SK-N-SH treated with all-trans-retinoic acid at 6 μM for 48 hours (cell line): ENCODE measurements at regions not wholly inside any gene's neighbourhood (a gene's known extent, or its start where the extent isn't known, plus 50 kb on each side); places are given as distances from the start of the nearest gene placed in this dataset.

Experiments
- ARNTL ChIP-seq: fragments of 450-650 bp; formaldehyde crosslinking; IDR thresholded peaks from 2 replicates; pipeline ENCODE4 v1.5.0; 2020; ENCODE audit warnings: low read depth, mild to moderate bottlenecking, moderate library complexity, borderline replicate concordance
- ISL1 ChIP-seq: fragments of 250-450 bp; sonication (Bioruptor Pico); IDR thresholded peaks from 2 replicates; pipeline ENCODE4 v2.1.2; 2022; ENCODE audit warnings: mild to moderate bottlenecking, moderate library complexity
- OSR1 ChIP-seq: fragments of 250-450 bp; sonication (Bioruptor Pico); IDR thresholded peaks from 2 replicates; pipeline ENCODE4 v1.8.0; 2022; ENCODE audit warnings: moderate library complexity, mild to moderate bottlenecking, inconsistent platforms
- PPARA ChIP-seq: fragments of 250-450 bp; sonication (Bioruptor Pico); IDR thresholded peaks from 2 replicates; pipeline ENCODE4 v1.5.0; 2020; ENCODE audit warnings: mild to moderate bottlenecking, borderline replicate concordance
- TOX ChIP-seq: fragments of 250-450 bp; sonication (Bioruptor Pico); IDR thresholded peaks from 2 replicates; pipeline ENCODE4 v1.8.0; 2021; ENCODE audit warnings: mild to moderate bottlenecking, moderate library complexity, borderline replicate concordance
- ZFP3 ChIP-seq: fragments of 250-450 bp; sonication (Bioruptor Pico); IDR thresholded peaks from 2 replicates; pipeline ENCODE4 v1.5.0; 2020; ENCODE audit warnings: mild to moderate bottlenecking, moderate library complexity
- ZFP30 ChIP-seq: fragments of 450-650 bp; formaldehyde crosslinking; IDR thresholded peaks from 2 replicates; pipeline ENCODE4 v1.5.0; 2022; ENCODE audit warnings: mild to moderate bottlenecking, moderate library complexity
- ZNF565 ChIP-seq: fragments of 450-650 bp; formaldehyde crosslinking; conservative IDR thresholded peaks from 2 replicates; pipeline ENCODE4 v1.5.0; 2020; ENCODE audit warnings: low read depth, mild to moderate bottlenecking, moderate library complexity
- ZNF70 ChIP-seq: fragments of 450-650 bp; formaldehyde crosslinking; IDR thresholded peaks from 2 replicates; pipeline ENCODE4 v1.5.0; 2020; ENCODE audit warnings: mild to moderate bottlenecking, moderate library complexity
- TF ChIP-seq, protein P1 (sequence below): fragments of 250-450 bp; sonication (Bioruptor Pico); IDR thresholded peaks from 2 replicates; pipeline ENCODE4 v1.5.1; 2021; ENCODE audit warnings: mild to moderate bottlenecking, moderate library complexity
- TF ChIP-seq, protein P2 (sequence below): fragments of 250-450 bp; sonication (Bioruptor Pico); IDR thresholded peaks from 2 replicates; pipeline ENCODE4 v1.5.1; 2020; ENCODE audit warnings: low read depth, mild to moderate bottlenecking, moderate library complexity
- TF ChIP-seq, protein P3 (sequence below): fragments of 250-450 bp; sonication (Bioruptor Pico); IDR thresholded peaks from 2 replicates; pipeline ENCODE4 v1.8.0; 2020; ENCODE audit warnings: mild to moderate bottlenecking, moderate library complexity, borderline replicate concordance
- TF ChIP-seq, protein P4 (sequence below): fragments of 250-450 bp; sonication (Bioruptor Pico); IDR thresholded peaks from 2 replicates; pipeline ENCODE4 v1.5.0; 2020; ENCODE audit warnings: mild to moderate bottlenecking, moderate library complexity

DNA sequence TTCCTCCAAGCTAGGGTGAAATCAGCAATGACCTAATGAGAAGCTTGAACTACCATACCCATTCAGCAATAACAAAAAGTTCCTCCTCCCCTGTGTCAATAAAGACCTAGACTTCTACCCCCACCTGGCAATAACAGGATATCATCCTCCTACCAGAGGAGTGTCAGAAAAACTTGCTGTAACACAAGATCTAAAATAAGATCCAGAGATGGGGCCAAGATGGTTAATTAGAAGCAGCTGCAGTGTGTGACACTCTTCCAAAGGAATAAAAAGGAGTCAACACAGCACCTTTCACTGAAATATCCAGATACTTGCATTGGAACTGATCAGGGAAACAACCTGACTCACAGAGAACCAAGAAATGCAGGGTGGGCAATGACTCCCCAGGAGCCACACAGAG is 84.4 kb upstream of the ARHGAP42 start:
- TF ChIP-seq TOX (CRISPR knock-in tag) = no peak
- no peak for TF ChIP-seq PPARA (CRISPR knock-in tag)
- no peak for TF ChIP-seq ZFP30
- TF ChIP-seq ZNF565 (CRISPR knock-in tag) = no peak
- TF ChIP-seq ZFP3 (CRISPR knock-in tag) = no peak
- no peak for TF ChIP-seq ISL1 (CRISPR knock-in tag)
- TF ChIP-seq ARNTL (CRISPR knock-in tag) = no peak
- TF ChIP-seq, protein P1, sequence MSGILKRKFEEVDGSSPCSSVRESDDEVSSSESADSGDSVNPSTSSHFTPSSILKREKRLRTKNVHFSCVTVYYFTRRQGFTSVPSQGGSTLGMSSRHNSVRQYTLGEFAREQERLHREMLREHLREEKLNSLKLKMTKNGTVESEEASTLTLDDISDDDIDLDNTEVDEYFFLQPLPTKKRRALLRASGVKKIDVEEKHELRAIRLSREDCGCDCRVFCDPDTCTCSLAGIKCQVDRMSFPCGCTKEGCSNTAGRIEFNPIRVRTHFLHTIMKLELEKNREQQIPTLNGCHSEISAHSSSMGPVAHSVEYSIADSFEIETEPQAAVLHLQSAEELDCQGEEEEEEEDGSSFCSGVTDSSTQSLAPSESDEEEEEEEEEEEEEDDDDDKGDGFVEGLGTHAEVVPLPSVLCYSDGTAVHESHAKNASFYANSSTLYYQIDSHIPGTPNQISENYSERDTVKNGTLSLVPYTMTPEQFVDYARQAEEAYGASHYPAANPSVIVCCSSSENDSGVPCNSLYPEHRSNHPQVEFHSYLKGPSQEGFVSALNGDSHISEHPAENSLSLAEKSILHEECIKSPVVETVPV (CRISPR knock-in tag) = no peak
- TF ChIP-seq, protein P2, sequence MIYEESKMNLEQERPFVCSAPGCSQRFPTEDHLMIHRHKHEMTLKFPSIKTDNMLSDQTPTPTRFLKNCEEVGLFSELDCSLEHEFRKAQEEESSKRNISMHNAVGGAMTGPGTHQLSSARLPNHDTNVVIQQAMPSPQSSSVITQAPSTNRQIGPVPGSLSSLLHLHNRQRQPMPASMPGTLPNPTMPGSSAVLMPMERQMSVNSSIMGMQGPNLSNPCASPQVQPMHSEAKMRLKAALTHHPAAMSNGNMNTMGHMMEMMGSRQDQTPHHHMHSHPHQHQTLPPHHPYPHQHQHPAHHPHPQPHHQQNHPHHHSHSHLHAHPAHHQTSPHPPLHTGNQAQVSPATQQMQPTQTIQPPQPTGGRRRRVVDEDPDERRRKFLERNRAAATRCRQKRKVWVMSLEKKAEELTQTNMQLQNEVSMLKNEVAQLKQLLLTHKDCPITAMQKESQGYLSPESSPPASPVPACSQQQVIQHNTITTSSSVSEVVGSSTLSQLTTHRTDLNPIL (CRISPR knock-in tag) = no peak
- TF ChIP-seq OSR1 (CRISPR knock-in tag) = no peak
- TF ChIP-seq, protein P3, sequence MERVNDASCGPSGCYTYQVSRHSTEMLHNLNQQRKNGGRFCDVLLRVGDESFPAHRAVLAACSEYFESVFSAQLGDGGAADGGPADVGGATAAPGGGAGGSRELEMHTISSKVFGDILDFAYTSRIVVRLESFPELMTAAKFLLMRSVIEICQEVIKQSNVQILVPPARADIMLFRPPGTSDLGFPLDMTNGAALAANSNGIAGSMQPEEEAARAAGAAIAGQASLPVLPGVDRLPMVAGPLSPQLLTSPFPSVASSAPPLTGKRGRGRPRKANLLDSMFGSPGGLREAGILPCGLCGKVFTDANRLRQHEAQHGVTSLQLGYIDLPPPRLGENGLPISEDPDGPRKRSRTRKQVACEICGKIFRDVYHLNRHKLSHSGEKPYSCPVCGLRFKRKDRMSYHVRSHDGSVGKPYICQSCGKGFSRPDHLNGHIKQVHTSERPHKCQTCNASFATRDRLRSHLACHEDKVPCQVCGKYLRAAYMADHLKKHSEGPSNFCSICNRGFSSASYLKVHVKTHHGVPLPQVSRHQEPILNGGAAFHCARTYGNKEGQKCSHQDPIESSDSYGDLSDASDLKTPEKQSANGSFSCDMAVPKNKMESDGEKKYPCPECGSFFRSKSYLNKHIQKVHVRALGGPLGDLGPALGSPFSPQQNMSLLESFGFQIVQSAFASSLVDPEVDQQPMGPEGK (CRISPR knock-in tag) = no peak
- TF ChIP-seq, protein P4, sequence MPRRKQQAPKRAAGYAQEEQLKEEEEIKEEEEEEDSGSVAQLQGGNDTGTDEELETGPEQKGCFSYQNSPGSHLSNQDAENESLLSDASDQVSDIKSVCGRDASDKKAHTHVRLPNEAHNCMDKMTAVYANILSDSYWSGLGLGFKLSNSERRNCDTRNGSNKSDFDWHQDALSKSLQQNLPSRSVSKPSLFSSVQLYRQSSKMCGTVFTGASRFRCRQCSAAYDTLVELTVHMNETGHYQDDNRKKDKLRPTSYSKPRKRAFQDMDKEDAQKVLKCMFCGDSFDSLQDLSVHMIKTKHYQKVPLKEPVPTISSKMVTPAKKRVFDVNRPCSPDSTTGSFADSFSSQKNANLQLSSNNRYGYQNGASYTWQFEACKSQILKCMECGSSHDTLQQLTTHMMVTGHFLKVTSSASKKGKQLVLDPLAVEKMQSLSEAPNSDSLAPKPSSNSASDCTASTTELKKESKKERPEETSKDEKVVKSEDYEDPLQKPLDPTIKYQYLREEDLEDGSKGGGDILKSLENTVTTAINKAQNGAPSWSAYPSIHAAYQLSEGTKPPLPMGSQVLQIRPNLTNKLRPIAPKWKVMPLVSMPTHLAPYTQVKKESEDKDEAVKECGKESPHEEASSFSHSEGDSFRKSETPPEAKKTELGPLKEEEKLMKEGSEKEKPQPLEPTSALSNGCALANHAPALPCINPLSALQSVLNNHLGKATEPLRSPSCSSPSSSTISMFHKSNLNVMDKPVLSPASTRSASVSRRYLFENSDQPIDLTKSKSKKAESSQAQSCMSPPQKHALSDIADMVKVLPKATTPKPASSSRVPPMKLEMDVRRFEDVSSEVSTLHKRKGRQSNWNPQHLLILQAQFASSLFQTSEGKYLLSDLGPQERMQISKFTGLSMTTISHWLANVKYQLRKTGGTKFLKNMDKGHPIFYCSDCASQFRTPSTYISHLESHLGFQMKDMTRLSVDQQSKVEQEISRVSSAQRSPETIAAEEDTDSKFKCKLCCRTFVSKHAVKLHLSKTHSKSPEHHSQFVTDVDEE (CRISPR knock-in tag) = no peak
- no peak for TF ChIP-seq ZNF70
